RWPE1 (cell line): ENCODE measurements at regions not wholly inside any gene's neighbourhood (a gene's known extent, or its start where the extent isn't known, plus 50 kb on each side); places are given as distances from the start of the nearest gene placed in this dataset.

Experiments
- CTCF ChIA-PET: fragments of 350-600 bp; sonication (Branson Sonifier 250); formaldehyde crosslinking; extraction: SDS; loops from one replicate; lab custom pipeline; 2021; lab: Yijun Ruan, JAX
- POLR2A ChIA-PET: fragments of 400-600 bp; formaldehyde crosslinking; extraction: SDS; loops from one replicate; lab custom pipeline; 2020; ENCODE audit warnings: antibody characterized with exemption; ENCODE audit not compliant: low non-redundant PET; lab: Yijun Ruan, JAX
- DNase-seq: peaks from one replicate; pipeline ENCODE4 v3.0.0; 2012; ENCODE audit warnings: low spot score
- H3K27ac ChIP-seq: fragments of 450-650 bp; 2 replicates; pipeline ENCODE4 v1.5.1; 2017
- CTCF ChIP-seq: fragments of 450-650 bp; conservative IDR thresholded peaks from 2 replicates; pipeline ENCODE4 v1.5.1; 2017; ENCODE audit warnings: low read depth, mild to moderate bottlenecking

GRCh38 chr4:110675426-110675825 is 52.5 kb upstream of the PITX2 start:
- ChIA-PET POLR2A (no interaction called here), CTCF (no interaction called here)
- H3K27ac ChIP-seq: no peak overlapping the region
- no peak for TF ChIP-seq CTCF
- no peak for DNase-seq

GRCh38 chr4:110676241-110676640 is 53.4 kb upstream of the PITX2 start:
- TF ChIP-seq CTCF: no peak
- POLR2A ChIA-PET: no interaction called here

GRCh38 chr4:110678517-110679227 is 55.8 kb upstream of the PITX2 start:
- POLR2A ChIA-PET: no interaction called here
- no peak overlapping the region for H3K27ac ChIP-seq
- CTCF ChIA-PET: no interaction called here
- DNase-seq: no peak
- no peak for TF ChIP-seq CTCF

More at GRCh38 chr4:110676241-110676640, 53.4 kb upstream of the PITX2 start:
- H3K27ac ChIP-seq: no peak overlapping the region
- CTCF ChIA-PET: interaction anchor here (0.6 kb wide), 1 partner anchor 1762 kb away, joined by 3 read pairs; no protein-coding TSS in a partner anchor
- DNase-seq: no peak

GRCh38 chr4:110680265-110680664 is 57.4 kb upstream of the PITX2 start:
- H3K27ac ChIP-seq: no peak overlapping the region
- DNase-seq: no peak
- ChIA-PET CTCF (no interaction called here), POLR2A (no interaction called here)
- TF ChIP-seq CTCF: no peak

GRCh38 chr4:110681381-110681780 is 58.5 kb upstream of the PITX2 start:
- no peak for DNase-seq
- POLR2A ChIA-PET: no interaction called here
- no peak overlapping the region for H3K27ac ChIP-seq
- CTCF ChIA-PET: interaction anchor here (0.7 kb wide), 1 partner anchor 33 kb away, joined by 3 read pairs; no protein-coding TSS in a partner anchor
- TF ChIP-seq CTCF: no peak

GRCh38 chr4:110682311-110682710 is 59.4 kb upstream of the PITX2 start:
- POLR2A ChIA-PET: no interaction called here
- CTCF ChIA-PET: interaction anchor here (0.6 kb wide), 1 partner anchor 1172 kb away, joined by 5 read pairs; no protein-coding TSS in a partner anchor
- no peak overlapping the region for H3K27ac ChIP-seq
- TF ChIP-seq CTCF: no peak
- no peak for DNase-seq
